ENCODE measurements at regions not wholly inside any gene's neighbourhood (a gene's known extent, or its start where the extent isn't known, plus 50 kb on each side); places are given as distances from the start of the nearest gene placed in this dataset.
A peak's percentile ranks its signal among the peaks of the same experiment; 100 is the strongest.

DNA sequence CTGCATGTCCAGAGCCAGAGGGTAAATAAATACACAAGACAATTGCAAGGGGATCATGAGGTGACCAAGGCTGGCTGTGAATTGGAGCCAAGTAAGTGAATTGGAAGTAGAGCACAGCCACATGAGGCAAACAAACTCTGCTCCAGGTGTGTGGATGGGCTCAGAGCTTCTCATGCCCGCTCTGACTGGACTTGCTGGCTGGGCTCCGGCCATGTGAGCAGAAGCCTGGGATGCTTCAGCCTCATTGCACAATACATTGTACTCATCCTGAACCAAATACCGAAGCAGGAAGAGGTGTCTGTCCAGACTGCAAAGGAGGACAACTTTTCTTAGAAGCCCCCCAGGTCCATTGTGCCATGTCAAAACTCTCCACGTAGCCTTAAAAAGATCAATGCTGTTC is 193.0 kb downstream of the TTC8 start:
- TF ChIP-seq, protein P1, sequence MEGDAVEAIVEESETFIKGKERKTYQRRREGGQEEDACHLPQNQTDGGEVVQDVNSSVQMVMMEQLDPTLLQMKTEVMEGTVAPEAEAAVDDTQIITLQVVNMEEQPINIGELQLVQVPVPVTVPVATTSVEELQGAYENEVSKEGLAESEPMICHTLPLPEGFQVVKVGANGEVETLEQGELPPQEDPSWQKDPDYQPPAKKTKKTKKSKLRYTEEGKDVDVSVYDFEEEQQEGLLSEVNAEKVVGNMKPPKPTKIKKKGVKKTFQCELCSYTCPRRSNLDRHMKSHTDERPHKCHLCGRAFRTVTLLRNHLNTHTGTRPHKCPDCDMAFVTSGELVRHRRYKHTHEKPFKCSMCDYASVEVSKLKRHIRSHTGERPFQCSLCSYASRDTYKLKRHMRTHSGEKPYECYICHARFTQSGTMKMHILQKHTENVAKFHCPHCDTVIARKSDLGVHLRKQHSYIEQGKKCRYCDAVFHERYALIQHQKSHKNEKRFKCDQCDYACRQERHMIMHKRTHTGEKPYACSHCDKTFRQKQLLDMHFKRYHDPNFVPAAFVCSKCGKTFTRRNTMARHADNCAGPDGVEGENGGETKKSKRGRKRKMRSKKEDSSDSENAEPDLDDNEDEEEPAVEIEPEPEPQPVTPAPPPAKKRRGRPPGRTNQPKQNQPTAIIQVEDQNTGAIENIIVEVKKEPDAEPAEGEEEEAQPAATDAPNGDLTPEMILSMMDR (conservative IDR thresholded peaks at IDR 0.05), result no peak

DNA sequence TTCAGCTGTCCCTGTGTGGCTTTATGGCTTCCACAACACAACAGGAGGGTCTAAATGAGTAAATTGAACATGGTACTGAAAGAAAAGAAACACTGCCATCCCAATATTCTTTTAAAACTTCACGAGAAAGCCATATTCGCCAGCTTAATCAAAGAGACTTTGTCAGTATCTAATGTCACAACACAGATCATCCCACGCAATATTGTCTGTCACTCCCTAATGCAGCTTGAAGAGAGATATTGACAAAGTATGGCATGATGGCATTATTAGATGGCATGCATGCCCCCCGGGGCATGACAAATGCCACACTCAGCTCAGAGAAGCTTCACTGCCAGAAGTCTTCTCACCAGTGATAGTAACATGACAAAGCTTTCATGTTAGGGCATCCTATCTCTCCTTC is 197.8 kb downstream of the TTC8 start:
- TF ChIP-seq, protein P1 (conservative IDR thresholded peaks at IDR 0.05), result no peak
- no peak overlapping the region for H3K27ac ChIP-seq

More for the DNA sequence above, 193.0 kb downstream of the TTC8 start:
- peak overlapping the region; percentile 28 for H3K27ac ChIP-seq

- TF ChIP-seq, protein P1 (conservative IDR thresholded peaks at IDR 0.05), result no peak
These were observed 200.2 kb downstream of the TTC8 start for GRCh38 chr14:89024691-89025090.

DNA sequence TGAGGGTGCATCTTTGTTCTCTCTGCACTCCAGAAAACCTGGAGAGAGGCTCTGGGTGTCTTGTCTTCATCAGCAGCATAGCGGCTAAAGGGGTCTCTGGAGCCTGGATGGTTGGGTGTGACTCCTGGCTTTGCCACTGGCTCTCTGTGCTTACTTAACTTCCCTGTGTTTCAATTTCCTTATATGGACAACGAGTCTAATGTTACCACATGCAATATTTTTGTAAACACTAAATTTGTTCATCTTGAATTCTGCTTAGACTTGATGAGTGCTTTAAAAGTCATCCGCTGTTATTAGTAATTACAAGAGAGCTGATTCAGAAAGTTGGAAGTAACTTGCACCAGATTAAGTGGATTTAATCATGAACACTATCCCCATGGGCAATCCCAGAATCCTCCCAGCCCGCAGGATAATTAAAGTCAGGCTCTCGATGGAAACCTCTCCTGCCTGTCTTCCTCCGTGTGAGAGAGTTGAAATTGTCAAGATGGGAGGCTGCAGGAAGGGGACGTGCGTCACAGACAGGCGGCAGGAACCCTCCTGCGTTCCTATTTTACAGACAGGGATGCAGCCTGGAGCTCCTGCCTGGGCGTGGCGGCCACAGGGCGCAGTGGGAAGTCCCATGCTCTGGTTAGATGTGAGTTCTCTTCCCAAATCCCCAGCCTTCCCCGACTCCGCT is 201.2 kb downstream of the TTC8 start:
- H3K27ac ChIP-seq, result no peak overlapping the region
- TF ChIP-seq, protein P1 (conservative IDR thresholded peaks at IDR 0.05), result no peak

More at GRCh38 chr14:89024691-89025090, 200.2 kb downstream of the TTC8 start:
- no peak overlapping the region for H3K27ac ChIP-seq

DNA sequence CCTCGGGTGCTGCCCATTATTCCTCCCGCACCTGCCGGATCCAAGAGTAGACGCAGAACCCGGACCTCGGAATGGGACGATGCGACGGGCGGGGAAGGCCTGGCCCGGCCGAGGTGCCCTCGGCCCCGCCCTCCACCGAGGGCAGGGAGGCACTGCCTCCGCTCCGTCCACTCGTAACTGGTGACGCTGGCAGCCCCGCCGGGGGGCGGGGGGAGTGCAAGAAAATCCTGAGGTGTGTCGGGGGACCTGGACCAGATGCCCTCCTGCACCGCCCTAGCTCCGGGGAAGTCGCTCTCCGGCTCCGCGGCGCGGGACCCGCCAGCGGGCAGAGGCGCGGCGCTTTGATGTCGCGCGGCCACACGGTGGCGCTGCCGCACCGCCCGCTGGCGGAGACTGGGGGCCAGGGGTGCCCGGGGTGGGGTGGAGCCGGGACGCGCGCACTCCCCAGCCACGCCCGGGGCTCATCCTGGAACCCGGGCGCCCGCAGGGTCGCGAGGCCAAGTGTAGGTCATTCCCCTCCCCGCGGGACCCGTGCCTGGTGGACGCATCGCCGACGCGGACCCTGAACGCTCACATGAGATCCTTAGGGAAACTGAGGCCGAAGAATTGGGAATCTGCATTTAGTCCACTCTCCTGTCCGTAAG is 202.8 kb downstream of the TTC8 start:
- H3K27ac ChIP-seq, result peak overlapping the region; percentile 34; the same call in 1 of the 2 replicates
- TF ChIP-seq, protein P1 (conservative IDR thresholded peaks at IDR 0.05), result peak; percentile 95

GRCh38 chr14:89028462-89029134 is 204.1 kb downstream of the TTC8 start:
- TF ChIP-seq, protein P1 (conservative IDR thresholded peaks at IDR 0.05), result no peak

DNA sequence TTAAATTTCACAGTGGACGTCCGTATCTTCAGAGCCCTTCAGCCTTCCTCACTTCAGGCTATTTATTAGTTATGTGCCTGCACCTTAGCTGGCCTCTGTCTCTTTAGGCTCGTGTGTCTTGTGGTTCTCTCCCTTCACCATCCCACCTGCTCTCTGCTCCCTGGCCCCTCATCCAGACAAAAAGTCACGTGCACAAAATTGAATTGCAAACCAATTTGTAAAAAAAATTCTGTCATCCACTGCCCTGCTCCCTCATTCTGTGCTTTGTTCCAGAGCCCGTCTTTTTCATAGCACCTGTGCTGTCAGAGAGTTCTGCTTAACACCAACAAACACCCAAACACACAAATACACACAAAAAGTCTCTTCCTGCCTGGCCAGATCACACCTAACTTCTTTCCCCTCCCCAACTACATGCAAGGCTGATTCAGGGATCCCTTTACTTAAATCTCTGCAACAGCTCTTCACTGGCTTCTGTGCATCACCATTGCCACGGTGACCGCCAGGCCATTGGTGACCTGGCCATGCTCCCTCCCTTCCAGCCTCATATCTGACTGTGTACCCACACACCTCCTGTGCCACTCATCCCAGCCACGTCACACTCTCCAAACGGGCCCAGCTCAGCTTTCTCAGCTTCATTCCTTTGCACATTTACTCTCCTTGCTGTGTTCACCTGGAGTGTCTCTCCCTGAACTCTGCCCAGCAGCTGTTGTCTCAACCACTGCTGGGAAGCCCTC is 205.7 kb downstream of the TTC8 start:
- TF ChIP-seq, protein P1 (conservative IDR thresholded peaks at IDR 0.05), result no peak
- no peak overlapping the region for H3K27ac ChIP-seq

More at GRCh38 chr14:89028462-89029134, 204.1 kb downstream of the TTC8 start:
- no peak overlapping the region for H3K27ac ChIP-seq

Measured in VCaP (cell line).